ENCODE measurements at regions not wholly inside any gene's neighbourhood (a gene's known extent, or its start where the extent isn't known, plus 50 kb on each side); places are given as distances from the start of the nearest gene placed in this dataset.

DNA sequence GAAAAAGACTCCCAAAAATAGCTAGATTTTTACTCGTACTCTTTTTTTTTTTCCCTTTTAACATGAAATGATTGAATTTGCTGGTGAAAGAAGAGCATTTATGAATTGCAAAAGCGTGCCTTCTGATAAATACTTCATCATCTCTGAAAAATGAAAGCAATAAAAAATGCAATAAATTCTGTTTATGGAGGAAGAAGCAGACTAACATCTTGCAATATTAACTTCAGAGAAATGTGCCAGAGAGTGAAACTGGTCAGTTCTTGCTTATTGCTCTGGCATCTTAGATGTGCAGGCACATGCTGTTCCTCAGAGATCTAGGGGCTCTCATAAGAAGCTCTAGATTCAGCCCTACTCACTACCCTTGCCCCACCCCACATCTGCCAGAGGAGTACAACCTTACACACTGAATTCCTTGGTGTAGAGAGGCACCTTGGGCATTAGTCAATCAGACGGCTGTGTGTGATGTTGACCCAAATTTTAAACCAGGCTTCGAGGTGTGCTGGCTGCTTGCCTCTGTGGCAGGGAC, 891.1 kb upstream of the GHITM start:
- no peak for TF ChIP-seq CBX3 (IDR thresholded peaks at IDR 0.05; ENCODE audit: low read depth)
- no peak for TF ChIP-seq POLR2A (IDR thresholded peaks at IDR 0.05; ENCODE audit: borderline replicate concordance, extremely low read depth, insufficient read depth, insufficient read length)
- TF ChIP-seq, protein P1, sequence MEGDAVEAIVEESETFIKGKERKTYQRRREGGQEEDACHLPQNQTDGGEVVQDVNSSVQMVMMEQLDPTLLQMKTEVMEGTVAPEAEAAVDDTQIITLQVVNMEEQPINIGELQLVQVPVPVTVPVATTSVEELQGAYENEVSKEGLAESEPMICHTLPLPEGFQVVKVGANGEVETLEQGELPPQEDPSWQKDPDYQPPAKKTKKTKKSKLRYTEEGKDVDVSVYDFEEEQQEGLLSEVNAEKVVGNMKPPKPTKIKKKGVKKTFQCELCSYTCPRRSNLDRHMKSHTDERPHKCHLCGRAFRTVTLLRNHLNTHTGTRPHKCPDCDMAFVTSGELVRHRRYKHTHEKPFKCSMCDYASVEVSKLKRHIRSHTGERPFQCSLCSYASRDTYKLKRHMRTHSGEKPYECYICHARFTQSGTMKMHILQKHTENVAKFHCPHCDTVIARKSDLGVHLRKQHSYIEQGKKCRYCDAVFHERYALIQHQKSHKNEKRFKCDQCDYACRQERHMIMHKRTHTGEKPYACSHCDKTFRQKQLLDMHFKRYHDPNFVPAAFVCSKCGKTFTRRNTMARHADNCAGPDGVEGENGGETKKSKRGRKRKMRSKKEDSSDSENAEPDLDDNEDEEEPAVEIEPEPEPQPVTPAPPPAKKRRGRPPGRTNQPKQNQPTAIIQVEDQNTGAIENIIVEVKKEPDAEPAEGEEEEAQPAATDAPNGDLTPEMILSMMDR (IDR thresholded peaks at IDR 0.05 in 2 of 3, conservative IDR thresholded peaks at IDR 0.05 in 1 of 3; ENCODE audit: borderline replicate concordance in 1 of 3, insufficient read depth in 1 of 3, low read depth in 2 of 3, low read length in 2 of 3): no peak
- TF ChIP-seq, protein P2, sequence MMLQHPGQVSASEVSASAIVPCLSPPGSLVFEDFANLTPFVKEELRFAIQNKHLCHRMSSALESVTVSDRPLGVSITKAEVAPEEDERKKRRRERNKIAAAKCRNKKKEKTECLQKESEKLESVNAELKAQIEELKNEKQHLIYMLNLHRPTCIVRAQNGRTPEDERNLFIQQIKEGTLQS (IDR thresholded peaks at IDR 0.05): no peak
- TF ChIP-seq SRF (IDR thresholded peaks at IDR 0.05; ENCODE audit: low read depth): no peak
- no peak for TF ChIP-seq EGR1 (IDR thresholded peaks at IDR 0.05; ENCODE audit: low read depth)
- no peak for TF ChIP-seq EZH2phosphoT487 (IDR thresholded peaks at IDR 0.05; ENCODE audit: borderline replicate concordance)

All from HCT116 (cell line).